ENCODE measurements at regions not wholly inside any gene's neighbourhood (a gene's known extent, or its start where the extent isn't known, plus 50 kb on each side); places are given as distances from the start of the nearest gene placed in this dataset.
A peak's percentile ranks its signal among the peaks of the same experiment; 100 is the strongest.

DNA sequence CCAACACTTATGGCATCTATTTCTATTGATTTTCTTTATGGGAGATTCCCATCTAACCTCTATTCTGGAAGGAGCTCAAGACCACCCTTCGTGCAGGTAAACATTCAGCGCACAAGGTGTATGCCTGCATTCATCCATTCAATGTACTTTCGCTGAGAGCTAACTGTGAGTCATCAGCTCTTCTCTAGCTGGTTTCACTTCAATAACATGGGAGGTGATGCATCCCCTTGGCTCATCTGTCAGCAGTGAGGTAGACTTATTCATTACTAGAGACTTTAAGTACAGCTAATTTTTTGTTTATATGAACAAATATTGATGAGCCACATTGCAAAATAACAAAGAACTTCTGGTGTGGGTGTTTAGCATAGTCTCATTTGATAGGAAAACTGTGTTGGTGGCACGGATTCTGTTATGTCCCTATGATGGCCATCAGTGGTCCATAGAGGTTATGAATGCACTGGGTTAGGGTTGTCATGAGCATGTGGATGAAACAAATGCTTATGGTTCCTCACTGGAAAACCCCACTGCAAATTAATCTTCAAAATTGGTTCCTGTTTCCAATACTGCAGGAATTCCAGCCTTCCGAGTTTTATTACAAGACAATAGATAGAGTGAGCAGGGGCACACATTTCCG is 1151.0 kb downstream of the BCL11B start:
- TF ChIP-seq, protein P1, sequence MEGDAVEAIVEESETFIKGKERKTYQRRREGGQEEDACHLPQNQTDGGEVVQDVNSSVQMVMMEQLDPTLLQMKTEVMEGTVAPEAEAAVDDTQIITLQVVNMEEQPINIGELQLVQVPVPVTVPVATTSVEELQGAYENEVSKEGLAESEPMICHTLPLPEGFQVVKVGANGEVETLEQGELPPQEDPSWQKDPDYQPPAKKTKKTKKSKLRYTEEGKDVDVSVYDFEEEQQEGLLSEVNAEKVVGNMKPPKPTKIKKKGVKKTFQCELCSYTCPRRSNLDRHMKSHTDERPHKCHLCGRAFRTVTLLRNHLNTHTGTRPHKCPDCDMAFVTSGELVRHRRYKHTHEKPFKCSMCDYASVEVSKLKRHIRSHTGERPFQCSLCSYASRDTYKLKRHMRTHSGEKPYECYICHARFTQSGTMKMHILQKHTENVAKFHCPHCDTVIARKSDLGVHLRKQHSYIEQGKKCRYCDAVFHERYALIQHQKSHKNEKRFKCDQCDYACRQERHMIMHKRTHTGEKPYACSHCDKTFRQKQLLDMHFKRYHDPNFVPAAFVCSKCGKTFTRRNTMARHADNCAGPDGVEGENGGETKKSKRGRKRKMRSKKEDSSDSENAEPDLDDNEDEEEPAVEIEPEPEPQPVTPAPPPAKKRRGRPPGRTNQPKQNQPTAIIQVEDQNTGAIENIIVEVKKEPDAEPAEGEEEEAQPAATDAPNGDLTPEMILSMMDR (IDR thresholded peaks at IDR 0.05) = no peak
- no peaks in the 10 kb centered on the region for H3K27me3 ChIP-seq (ENCODE audit: control insufficient read depth, insufficient read depth, low read length)
- H3K9me3 ChIP-seq (ENCODE audit: control insufficient read depth, insufficient read depth, low read length) = peaks cover 14% of the 10 kb centered on the region
- intact Hi-C loops (cut with micrococcal nuclease) = no loop called here
- H3K9me3 Mint-ChIP-seq = no peaks in the 10 kb centered on the region
- 91% methylated on average over 6 of the region's 6 CpGs for WGBS (ENCODE audit: insufficient coverage)
- peaks cover 5% of the 10 kb centered on the region for H3K4me1 ChIP-seq (ENCODE audit: control insufficient read depth, insufficient read depth, low read length)
- no peak overlapping the region for H3K27ac Mint-ChIP-seq
- H3K36me3 ChIP-seq (ENCODE audit: control insufficient read depth, insufficient read depth, low read length) = no peaks in the 10 kb centered on the region
- ATAC-seq (no peak), DNase-seq (no peak)
- H3K27ac ChIP-seq (ENCODE audit: low read length) = no peak overlapping the region
- H3K4me3 Mint-ChIP-seq = no peak overlapping the region
- H3K36me3 Mint-ChIP-seq = peaks cover 5% of the 10 kb centered on the region
- H3K4me3 ChIP-seq (ENCODE audit: low read length) = no peak overlapping the region
- peaks cover 7 to 25% of the 10 kb centered on the region in 2 donors for H3K27me3 Mint-ChIP-seq (ENCODE audit: low read depth in 2 of 2)
- peaks cover 26 to 38% of the 10 kb centered on the region in 2 donors for H3K4me1 Mint-ChIP-seq

DNA sequence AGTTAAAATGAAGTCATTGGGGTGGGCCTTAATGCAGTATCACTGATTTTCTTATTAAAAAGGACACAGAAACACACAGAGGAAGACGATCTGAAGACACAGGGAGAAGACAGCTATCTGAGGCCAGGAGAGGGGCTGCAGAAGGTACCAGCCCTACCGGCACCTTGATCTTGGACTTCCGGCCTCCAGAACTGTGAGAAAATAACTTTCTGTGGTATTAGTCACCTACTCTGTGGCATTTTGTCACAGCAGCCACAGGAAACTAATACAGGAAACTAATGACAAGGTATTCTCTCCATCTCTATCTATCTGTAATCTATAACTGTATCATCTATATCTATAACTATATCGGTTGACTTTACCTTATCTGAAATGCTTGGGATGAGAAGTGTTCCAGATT is 1149.5 kb downstream of the BCL11B start:
- Histone ChIP-seq H3K36me3 (ENCODE audit: control insufficient read depth, insufficient read depth, low read length) (no peaks in the 10 kb centered on the region), H3K27ac (ENCODE audit: low read length) (no peak overlapping the region), H3K27me3 (ENCODE audit: control insufficient read depth, insufficient read depth, low read length) (no peaks in the 10 kb centered on the region), H3K9me3 (ENCODE audit: control insufficient read depth, insufficient read depth, low read length) (peaks cover 14% of the 10 kb centered on the region), H3K4me3 (ENCODE audit: low read length) (no peak overlapping the region), H3K4me1 (ENCODE audit: control insufficient read depth, insufficient read depth, low read length) (peaks cover 5% of the 10 kb centered on the region)
- peaks cover 4 to 10% of the 10 kb centered on the region in 2 donors for H3K27me3 Mint-ChIP-seq (ENCODE audit: low read depth in 2 of 2)
- 50% methylated on average over 3 of the region's 4 CpGs for WGBS (ENCODE audit: insufficient coverage)
- TF ChIP-seq, protein P1 (IDR thresholded peaks at IDR 0.05) = no peak
- peak overlapping the region; percentile 73 for H3K4me3 Mint-ChIP-seq
- H3K27ac Mint-ChIP-seq = peak overlapping the region; percentile 20 to 58
- DNase-seq (no peak), ATAC-seq (peak in 2 of 3 donors; percentile 50 to 60)
- no peaks in the 10 kb centered on the region for H3K9me3 Mint-ChIP-seq
- peaks cover 5% of the 10 kb centered on the region for H3K36me3 Mint-ChIP-seq
- intact Hi-C loops (cut with micrococcal nuclease) = no loop called here
- H3K4me1 Mint-ChIP-seq = peaks cover 26 to 39% of the 10 kb centered on the region in 2 donors

DNA sequence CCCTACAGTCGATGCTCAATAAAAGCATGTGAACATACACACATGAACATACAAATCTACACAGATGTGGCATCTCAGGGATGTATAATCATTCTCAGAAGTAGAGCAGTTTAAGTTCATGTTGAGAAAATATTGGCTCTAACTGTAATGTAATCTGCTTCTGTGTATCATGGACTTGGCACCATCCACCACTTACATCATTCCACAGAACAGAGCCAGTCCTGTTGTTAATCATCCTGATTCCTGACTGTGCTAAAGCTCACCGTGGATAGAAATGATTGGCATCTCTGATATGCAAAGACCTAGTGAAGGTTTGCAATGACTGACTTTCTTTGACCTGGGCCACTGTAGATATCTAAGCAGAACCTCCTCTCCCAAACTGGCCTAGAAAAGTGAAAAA is 1141.3 kb downstream of the BCL11B start:
- Histone ChIP-seq H3K36me3 (ENCODE audit: control insufficient read depth, insufficient read depth, low read length) (no peaks in the 10 kb centered on the region), H3K9me3 (ENCODE audit: control insufficient read depth, insufficient read depth, low read length) (no peaks in the 10 kb centered on the region), H3K27ac (ENCODE audit: low read length) (no peak overlapping the region), H3K4me1 (ENCODE audit: control insufficient read depth, insufficient read depth, low read length) (peaks cover 13% of the 10 kb centered on the region), H3K4me3 (ENCODE audit: low read length) (no peak overlapping the region), H3K27me3 (ENCODE audit: control insufficient read depth, insufficient read depth, low read length) (no peaks in the 10 kb centered on the region)
- intact Hi-C loops (cut with micrococcal nuclease) = no loop called here
- no peaks in the 10 kb centered on the region for H3K9me3 Mint-ChIP-seq
- no peak for ATAC-seq
- no peak for DNase-seq
- no peaks in the 10 kb centered on the region for H3K36me3 Mint-ChIP-seq
- TF ChIP-seq, protein P1 (IDR thresholded peaks at IDR 0.05) = no peak
- H3K27me3 Mint-ChIP-seq (ENCODE audit: low read depth in 2 of 2) = peaks cover 0 to 3% of the 10 kb centered on the region in 2 donors
- WGBS (ENCODE audit: insufficient coverage) = 93% methylated on average over 2 of the region's 2 CpGs
- no peak overlapping the region for H3K27ac Mint-ChIP-seq
- H3K4me3 Mint-ChIP-seq = peak overlapping the region; percentile 10
- peaks cover 22 to 42% of the 10 kb centered on the region in 2 donors for H3K4me1 Mint-ChIP-seq

DNA sequence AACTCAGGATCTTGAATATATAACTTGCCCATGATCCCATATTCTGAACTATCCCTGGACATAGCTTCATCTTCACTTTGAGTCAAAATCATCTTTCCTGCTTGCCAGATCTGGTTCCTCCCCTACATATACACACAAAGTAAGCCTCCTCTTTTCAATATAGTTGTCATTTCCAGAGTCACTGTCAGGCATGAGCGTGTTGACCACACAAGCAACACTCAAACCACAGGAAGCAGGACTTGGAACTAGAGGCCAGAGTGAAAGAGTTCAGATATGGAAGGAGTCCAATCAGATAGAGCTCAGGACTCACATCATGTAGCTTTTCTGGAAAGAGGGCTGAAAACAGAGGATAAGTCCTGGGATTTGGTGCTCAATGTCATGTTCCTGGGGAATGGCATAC is 1140.6 kb downstream of the BCL11B start:
- peak in 1 of 3 donors; percentile 61 for ATAC-seq
- Histone ChIP-seq H3K4me1 (ENCODE audit: control insufficient read depth, insufficient read depth, low read length) (peaks cover 19% of the 10 kb centered on the region), H3K36me3 (ENCODE audit: control insufficient read depth, insufficient read depth, low read length) (no peaks in the 10 kb centered on the region), H3K9me3 (ENCODE audit: control insufficient read depth, insufficient read depth, low read length) (no peaks in the 10 kb centered on the region), H3K4me3 (ENCODE audit: low read length) (no peak overlapping the region), H3K27me3 (ENCODE audit: control insufficient read depth, insufficient read depth, low read length) (no peaks in the 10 kb centered on the region), H3K27ac (ENCODE audit: low read length) (no peak overlapping the region)
- TF ChIP-seq, protein P1 (IDR thresholded peaks at IDR 0.05) = no peak
- 0% methylated on average over 1 of the region's 1 CpG for WGBS (ENCODE audit: insufficient coverage)
- intact Hi-C loops (cut with micrococcal nuclease) = no loop called here
- Mint-ChIP-seq H3K27me3 (ENCODE audit: low read depth in 2 of 2) (peaks cover 0 to 3% of the 10 kb centered on the region in 2 donors), H3K36me3 (no peaks in the 10 kb centered on the region), H3K27ac (peak overlapping the region in 1 of 2 donors; percentile 49), H3K4me1 (peaks cover 29 to 48% of the 10 kb centered on the region in 2 donors), H3K4me3 (peak overlapping the region; percentile 57), H3K9me3 (no peaks in the 10 kb centered on the region)
- no peak for DNase-seq
